ENCODE measurements at regions not wholly inside any gene's neighbourhood (a gene's known extent, or its start where the extent isn't known, plus 50 kb on each side); places are given as distances from the start of the nearest gene placed in this dataset.

- Histone ChIP-seq H3K9ac (ENCODE audit: low read depth, low read length) (no peak overlapping the region), H3K79me2 (ENCODE audit: insufficient read depth, low read length) (no peaks in the 10 kb centered on the region), H3K27me3 (ENCODE audit: insufficient read depth, low read length, poor library complexity) (peaks cover 14% of the 10 kb centered on the region), H4K20me1 (ENCODE audit: insufficient read depth, low read length) (no peaks in the 10 kb centered on the region), H3K36me3 (ENCODE audit: insufficient read depth, low read length) (no peaks in the 10 kb centered on the region), H2AFZ (ENCODE audit: low read depth, low read length) (no peak overlapping the region), H3K4me2 (ENCODE audit: insufficient read depth, low read length) (no peak overlapping the region), H3K9me3 (ENCODE audit: insufficient read depth, low read length, severe bottlenecking) (no peaks in the 10 kb centered on the region), H3K27ac (ENCODE audit: low read length) (no peak overlapping the region), H3K4me3 (ENCODE audit: low read depth in 1 of 2, low read length in 2 of 2) (no peak overlapping the region), H3K4me1 (ENCODE audit: insufficient read depth, low read length) (no peaks in the 10 kb centered on the region)
- ATAC-seq (ENCODE audit: insufficient read depth, low read depth) (no peak), DNase-seq (no peak)
- TF ChIP-seq EZH2 (IDR thresholded peaks at IDR 0.05; ENCODE audit: borderline replicate concordance, low read depth, low read length, severe bottlenecking) = no peak
Observed at GRCh38 chr16:26524846-26525245, 541.9 kb upstream of the C16orf82 start.

GRCh38 chr16:26525856-26526255 lies 540.9 kb upstream of the C16orf82 start:
- Histone ChIP-seq H3K4me1 (ENCODE audit: insufficient read depth, low read length) (no peaks in the 10 kb centered on the region), H3K9ac (ENCODE audit: low read depth, low read length) (no peak overlapping the region), H4K20me1 (ENCODE audit: insufficient read depth, low read length) (no peaks in the 10 kb centered on the region), H3K27me3 (ENCODE audit: insufficient read depth, low read length, poor library complexity) (peaks cover 14% of the 10 kb centered on the region), H3K79me2 (ENCODE audit: insufficient read depth, low read length) (no peaks in the 10 kb centered on the region), H3K27ac (ENCODE audit: low read length) (no peak overlapping the region), H3K9me3 (ENCODE audit: insufficient read depth, low read length, severe bottlenecking) (no peaks in the 10 kb centered on the region), H3K4me3 (ENCODE audit: low read depth in 1 of 2, low read length in 2 of 2) (no peak overlapping the region), H3K36me3 (ENCODE audit: insufficient read depth, low read length) (no peaks in the 10 kb centered on the region), H3K4me2 (ENCODE audit: insufficient read depth, low read length) (no peak overlapping the region), H2AFZ (ENCODE audit: low read depth, low read length) (no peak overlapping the region)
- DNase-seq (no peak), ATAC-seq (ENCODE audit: insufficient read depth, low read depth) (no peak)
- TF ChIP-seq EZH2 (IDR thresholded peaks at IDR 0.05; ENCODE audit: borderline replicate concordance, low read depth, low read length, severe bottlenecking) = no peak

- TF ChIP-seq CTCF (IDR thresholded peaks at IDR 0.05; ENCODE audit: borderline replicate concordance, extremely low read depth, low read length, poor library complexity, severe bottlenecking) = no peak
- no peak for TF ChIP-seq EZH2 (IDR thresholded peaks at IDR 0.05; ENCODE audit: borderline replicate concordance, low read depth, low read length, severe bottlenecking)
- H3K4me2 ChIP-seq (ENCODE audit: insufficient read depth, low read length) = no peak overlapping the region
- no peaks in the 10 kb centered on the region for H3K9me3 ChIP-seq (ENCODE audit: insufficient read depth, low read length, severe bottlenecking)
- H3K4me1 ChIP-seq (ENCODE audit: insufficient read depth, low read length) = no peaks in the 10 kb centered on the region
- H4K20me1 ChIP-seq (ENCODE audit: insufficient read depth, low read length) = no peaks in the 10 kb centered on the region
- no peak overlapping the region for H3K27ac ChIP-seq (ENCODE audit: low read length)
- H3K4me3 ChIP-seq (ENCODE audit: low read depth in 1 of 2, low read length in 2 of 2) = no peak overlapping the region
- ATAC-seq (ENCODE audit: insufficient read depth, low read depth) (no peak), DNase-seq (no peak)
- peaks cover 13% of the 10 kb centered on the region for H3K27me3 ChIP-seq (ENCODE audit: insufficient read depth, low read length, poor library complexity)
- no peaks in the 10 kb centered on the region for H3K36me3 ChIP-seq (ENCODE audit: insufficient read depth, low read length)
- H3K79me2 ChIP-seq (ENCODE audit: insufficient read depth, low read length) = no peaks in the 10 kb centered on the region
- H2AFZ ChIP-seq (ENCODE audit: low read depth, low read length) = no peak overlapping the region
- no peak overlapping the region for H3K9ac ChIP-seq (ENCODE audit: low read depth, low read length)
Observed at GRCh38 chr16:26526633-26527032, 540.1 kb upstream of the C16orf82 start.

DNA sequence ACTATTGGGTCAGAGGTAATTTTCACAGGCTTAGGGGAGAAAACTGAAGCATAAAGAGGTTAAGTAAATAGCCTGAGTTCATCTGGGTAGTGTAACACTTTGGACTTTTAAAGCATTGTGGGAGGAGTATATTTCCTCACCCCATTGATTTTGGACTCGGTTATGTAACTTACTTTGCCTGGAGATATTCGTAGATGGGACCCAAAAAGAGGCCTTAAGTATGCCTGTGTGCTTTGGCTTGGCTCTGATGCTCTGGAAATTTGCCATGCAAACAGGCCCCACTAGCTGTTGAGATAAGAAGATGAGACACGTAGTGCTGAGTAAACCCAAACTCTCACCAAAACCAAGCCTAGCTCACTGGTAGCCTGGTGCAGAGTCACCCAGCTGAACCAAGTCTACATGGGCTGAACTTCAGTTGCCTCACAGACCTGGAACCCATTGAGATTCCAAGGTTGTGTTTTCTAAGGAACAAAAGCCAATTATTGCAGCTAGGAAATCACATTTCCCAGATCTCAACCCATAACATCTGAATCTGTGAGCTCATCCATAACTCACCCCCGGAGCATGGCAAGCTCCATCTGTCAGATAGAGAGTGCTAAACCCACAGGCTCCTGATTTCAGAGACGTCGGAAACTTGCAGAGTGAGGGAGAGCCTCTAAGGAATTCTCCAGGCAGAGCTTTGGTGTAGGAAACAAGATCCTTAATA lies 536.0 kb upstream of the C16orf82 start:
- Histone ChIP-seq H3K27me3 (ENCODE audit: insufficient read depth, low read length, poor library complexity) (peaks cover 2% of the 10 kb centered on the region), H3K9me3 (ENCODE audit: insufficient read depth, low read length, severe bottlenecking) (no peaks in the 10 kb centered on the region), H2AFZ (ENCODE audit: low read depth, low read length) (no peak overlapping the region), H3K36me3 (ENCODE audit: insufficient read depth, low read length) (no peaks in the 10 kb centered on the region), H3K4me3 (ENCODE audit: low read depth in 1 of 2, low read length in 2 of 2) (no peak overlapping the region), H4K20me1 (ENCODE audit: insufficient read depth, low read length) (no peaks in the 10 kb centered on the region), H3K27ac (ENCODE audit: low read length) (no peak overlapping the region), H3K79me2 (ENCODE audit: insufficient read depth, low read length) (no peaks in the 10 kb centered on the region), H3K4me2 (ENCODE audit: insufficient read depth, low read length) (no peak overlapping the region), H3K4me1 (ENCODE audit: insufficient read depth, low read length) (no peaks in the 10 kb centered on the region), H3K9ac (ENCODE audit: low read depth, low read length) (no peak overlapping the region)
- DNase-seq (no peak), ATAC-seq (ENCODE audit: insufficient read depth, low read depth) (no peak)
- TF ChIP-seq CTCF (IDR thresholded peaks at IDR 0.05; ENCODE audit: borderline replicate concordance, extremely low read depth, low read length, poor library complexity, severe bottlenecking) = no peak
- no peak for TF ChIP-seq EZH2 (IDR thresholded peaks at IDR 0.05; ENCODE audit: borderline replicate concordance, low read depth, low read length, severe bottlenecking)

All from DND-41 (cell line).